Neural progenitor cell (in vitro differentiated cells): ENCODE measurements at regions not wholly inside any gene's neighbourhood (a gene's known extent, or its start where the extent isn't known, plus 50 kb on each side); places are given as distances from the start of the nearest gene placed in this dataset.

ENCODE experiments used
- DNase-seq: peaks from one replicate; pipeline ENCODE4 v3.0.0-alpha.2; 2016; ENCODE audit warnings: low spot score
- H2AFZ ChIP-seq: fragments of 200-600 bp; sonication (generic); replicated peaks from 2 replicates; pipeline ENCODE4 v1.6.1; 2016; ENCODE audit warnings: antibody characterized with exemption
- H3F3A ChIP-seq: fragments of 200-600 bp; sonication (generic); 2 replicates; pipeline ENCODE4 v1.6.1; 2016; ENCODE audit warnings: antibody characterized with exemption, low read depth
- H3K27ac ChIP-seq: fragments of 200-600 bp; sonication (generic); 2 replicates; pipeline ENCODE4 v1.5.1; 2016; ENCODE audit warnings: mild to moderate bottlenecking
- H3K27me3 ChIP-seq: fragments of 200-600 bp; sonication (generic); 2 replicates; pipeline ENCODE4 v1.6.1; 2016; ENCODE audit warnings: mild to moderate bottlenecking, moderate library complexity
- H3K36me3 ChIP-seq: fragments of 200-600 bp; sonication (generic); 2 replicates; pipeline ENCODE4 v1.5.1; 2016
- H3K4me1 ChIP-seq: fragments of 200-600 bp; sonication (generic); 2 replicates; pipeline ENCODE4 v1.6.1; 2016; ENCODE audit warnings: mixed run types
- H3K4me2 ChIP-seq: fragments of 200-600 bp; sonication (generic); 2 replicates; pipeline ENCODE4 v1.6.1; 2016
- H3K4me3 ChIP-seq: fragments of 200-600 bp; sonication (generic); 2 replicates; pipeline ENCODE4 v1.5.1; 2016
- H3K79me2 ChIP-seq: fragments of 200-600 bp; sonication (generic); 2 replicates; pipeline ENCODE4 v1.6.1; 2016; ENCODE audit warnings: low read depth
- H3K9ac ChIP-seq: fragments of 200-600 bp; sonication (generic); 2 replicates; pipeline ENCODE4 v1.6.1; 2016
- H3K9me3 ChIP-seq: fragments of 200-600 bp; sonication (generic); 2 replicates; pipeline ENCODE4 v1.5.1; 2016; ENCODE audit warnings: low read depth
- H4K20me1 ChIP-seq: fragments of 200-600 bp; sonication (generic); 2 replicates; pipeline ENCODE4 v1.6.1; 2016; ENCODE audit warnings: low read depth
- H3K27ac Mint-ChIP-seq: 3 replicates; pipeline ENCODE4 v1.8.0; 2021; ENCODE audit warnings: mixed read lengths
- H3K27me3 Mint-ChIP-seq: 2 replicates; pipeline ENCODE4 v1.8.0; 2022; ENCODE audit warnings: low read depth, mild to moderate bottlenecking, inconsistent platforms, moderate library complexity, mixed read lengths; ENCODE audit not compliant: insufficient read depth
- H3K36me3 Mint-ChIP-seq: 3 replicates; pipeline ENCODE4 v1.8.0; 2021; ENCODE audit warnings: mixed read lengths
- H3K4me1 Mint-ChIP-seq: 3 replicates; pipeline ENCODE4 v1.8.0; 2021; ENCODE audit warnings: mixed read lengths
- H3K4me3 Mint-ChIP-seq: 3 replicates; pipeline ENCODE4 v1.8.0; 2021; ENCODE audit warnings: mild to moderate bottlenecking, moderate library complexity, mixed read lengths
- H3K9me3 Mint-ChIP-seq: 3 replicates; pipeline ENCODE4 v1.8.0; 2020; ENCODE audit warnings: mixed read lengths
- EZH2 ChIP-seq: fragments of 200-600 bp; sonication (generic); IDR thresholded peaks from 2 replicates; pipeline ENCODE4 v1.6.1; 2017; ENCODE audit warnings: antibody characterized with exemption, mild to moderate bottlenecking, moderate library complexity
- EZH2phosphoT487 ChIP-seq: fragments of 200-600 bp; sonication (generic); IDR thresholded peaks from 2 replicates; pipeline ENCODE4 v1.6.1; 2017; ENCODE audit warnings: antibody characterized with exemption
- TF ChIP-seq, protein P1 (sequence below): fragments of 200-600 bp; sonication (generic); IDR thresholded peaks from 2 replicates; pipeline ENCODE4 v1.5.1; 2017; ENCODE audit warnings: antibody characterized with exemption, mild to moderate bottlenecking

DNA sequence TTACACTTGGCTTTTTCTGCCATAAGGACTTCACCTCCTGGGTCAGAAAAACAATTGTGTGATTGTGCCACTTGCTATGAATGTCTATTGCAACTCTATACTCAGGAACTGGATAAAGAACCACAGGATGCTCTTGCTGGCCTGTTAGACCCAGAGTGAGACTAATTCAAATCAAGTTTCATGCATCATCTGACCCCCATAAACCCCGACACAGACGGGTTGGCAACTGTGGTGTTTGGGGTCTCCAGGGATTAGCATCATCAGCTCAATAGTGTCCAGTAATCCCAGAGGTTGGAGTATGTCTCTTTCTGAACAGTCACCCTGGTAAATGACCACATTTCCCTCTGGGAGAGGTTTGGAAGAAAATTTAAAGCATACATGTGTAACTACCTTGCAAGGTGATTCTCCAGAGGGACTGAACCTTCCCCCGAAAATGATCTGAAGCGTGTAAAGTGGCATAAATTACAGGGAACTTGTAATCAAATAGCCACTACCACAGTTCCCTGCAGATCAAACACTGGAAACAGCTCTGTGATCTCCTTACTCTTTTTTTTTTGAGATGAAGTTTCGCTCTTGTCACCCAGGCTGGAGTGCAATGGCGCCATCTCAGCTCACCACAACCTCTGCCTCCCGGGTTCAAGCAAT lies 1097.6 kb downstream of the TBC1D22A start:
- no peak overlapping the region for H3K27ac Mint-ChIP-seq
- H3K4me3 Mint-ChIP-seq, result no peak overlapping the region
- no peaks in the 10 kb centered on the region for H3F3A ChIP-seq
- no peak overlapping the region for H3K4me2 ChIP-seq
- H3K9ac ChIP-seq, result no peak overlapping the region
- H3K27me3 ChIP-seq, result no peaks in the 10 kb centered on the region
- H3K9me3 Mint-ChIP-seq, result peaks cover 4% of the 10 kb centered on the region
- no peak overlapping the region for H3K4me3 ChIP-seq
- DNase-seq, result no peak
- peaks cover 14% of the 10 kb centered on the region for H3K27me3 Mint-ChIP-seq
- H3K79me2 ChIP-seq, result no peaks in the 10 kb centered on the region
- TF ChIP-seq, protein P1, sequence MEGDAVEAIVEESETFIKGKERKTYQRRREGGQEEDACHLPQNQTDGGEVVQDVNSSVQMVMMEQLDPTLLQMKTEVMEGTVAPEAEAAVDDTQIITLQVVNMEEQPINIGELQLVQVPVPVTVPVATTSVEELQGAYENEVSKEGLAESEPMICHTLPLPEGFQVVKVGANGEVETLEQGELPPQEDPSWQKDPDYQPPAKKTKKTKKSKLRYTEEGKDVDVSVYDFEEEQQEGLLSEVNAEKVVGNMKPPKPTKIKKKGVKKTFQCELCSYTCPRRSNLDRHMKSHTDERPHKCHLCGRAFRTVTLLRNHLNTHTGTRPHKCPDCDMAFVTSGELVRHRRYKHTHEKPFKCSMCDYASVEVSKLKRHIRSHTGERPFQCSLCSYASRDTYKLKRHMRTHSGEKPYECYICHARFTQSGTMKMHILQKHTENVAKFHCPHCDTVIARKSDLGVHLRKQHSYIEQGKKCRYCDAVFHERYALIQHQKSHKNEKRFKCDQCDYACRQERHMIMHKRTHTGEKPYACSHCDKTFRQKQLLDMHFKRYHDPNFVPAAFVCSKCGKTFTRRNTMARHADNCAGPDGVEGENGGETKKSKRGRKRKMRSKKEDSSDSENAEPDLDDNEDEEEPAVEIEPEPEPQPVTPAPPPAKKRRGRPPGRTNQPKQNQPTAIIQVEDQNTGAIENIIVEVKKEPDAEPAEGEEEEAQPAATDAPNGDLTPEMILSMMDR, result no peak
- no peak for TF ChIP-seq EZH2
- TF ChIP-seq EZH2phosphoT487, result no peak
- H2AFZ ChIP-seq, result no peak overlapping the region
- H3K4me1 ChIP-seq, result no peaks in the 10 kb centered on the region
- peaks cover 15% of the 10 kb centered on the region for H3K4me1 Mint-ChIP-seq
- no peak overlapping the region for H3K27ac ChIP-seq
- H3K36me3 ChIP-seq, result no peaks in the 10 kb centered on the region
- no peaks in the 10 kb centered on the region for H3K36me3 Mint-ChIP-seq
- H3K9me3 ChIP-seq, result no peaks in the 10 kb centered on the region
- H4K20me1 ChIP-seq, result no peaks in the 10 kb centered on the region

DNA sequence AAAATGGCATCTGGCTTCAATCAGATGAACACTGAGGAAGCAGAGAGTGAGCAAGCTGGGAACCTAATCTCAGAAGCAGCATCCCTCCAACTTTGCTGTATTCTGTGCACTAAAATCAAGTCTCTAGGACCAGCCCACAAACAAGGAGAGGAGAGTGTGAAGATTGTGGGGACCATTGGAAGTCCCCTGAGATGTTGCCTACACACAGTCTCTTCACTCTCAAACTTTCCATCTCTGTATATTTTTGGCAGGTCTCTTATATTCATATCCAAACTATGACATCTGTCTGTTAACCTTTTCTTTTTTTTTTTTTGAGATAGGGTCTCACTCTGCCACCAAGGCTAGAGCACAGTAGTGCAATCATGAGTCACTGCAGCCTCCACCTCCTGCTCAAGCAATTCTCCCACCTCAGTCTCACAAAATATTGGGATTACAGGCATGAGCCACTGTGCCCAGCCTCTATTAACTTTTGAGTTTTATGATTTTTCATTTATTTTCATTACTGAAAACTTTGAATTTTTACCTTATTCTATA lies 1096.4 kb downstream of the TBC1D22A start:
- Mint-ChIP-seq H3K4me3 (no peak overlapping the region), H3K4me1 (peaks cover 15% of the 10 kb centered on the region), H3K36me3 (no peaks in the 10 kb centered on the region), H3K9me3 (peaks cover 4% of the 10 kb centered on the region), H3K27ac (no peak overlapping the region), H3K27me3 (peaks cover 14% of the 10 kb centered on the region)
- Histone ChIP-seq H3K4me3 (no peak overlapping the region), H3K9me3 (no peaks in the 10 kb centered on the region), H3F3A (no peaks in the 10 kb centered on the region), H3K36me3 (no peaks in the 10 kb centered on the region), H3K4me2 (no peak overlapping the region), H4K20me1 (no peaks in the 10 kb centered on the region), H3K79me2 (no peaks in the 10 kb centered on the region), H3K4me1 (no peaks in the 10 kb centered on the region), H3K27me3 (no peaks in the 10 kb centered on the region), H3K9ac (no peak overlapping the region), H2AFZ (no peak overlapping the region), H3K27ac (no peak overlapping the region)
- no peak for DNase-seq
- TF ChIP-seq EZH2 (no peak), EZH2phosphoT487 (no peak)
- TF ChIP-seq, protein P1, result no peak

DNA sequence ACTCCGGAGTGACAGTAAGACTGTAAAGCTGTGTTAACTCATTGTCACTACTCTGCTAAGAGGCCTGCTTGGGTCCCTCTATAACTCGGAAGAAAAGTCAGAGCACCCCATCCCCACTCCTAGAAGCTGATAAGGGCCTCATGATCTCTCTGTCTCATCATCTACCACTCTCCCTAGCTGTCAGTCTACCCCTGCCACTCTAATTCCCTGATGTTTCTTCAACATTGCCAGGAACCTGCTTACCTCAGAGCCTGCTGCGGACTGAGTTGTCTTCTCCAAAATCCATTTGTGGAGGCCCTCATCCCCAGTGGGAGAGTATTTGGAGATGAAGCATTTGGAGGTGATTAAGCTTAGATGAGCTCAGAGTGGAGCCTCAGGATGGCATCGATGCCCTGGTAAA lies 1092.2 kb downstream of the TBC1D22A start:
- H3K27me3 Mint-ChIP-seq, result peaks cover 11% of the 10 kb centered on the region
- Histone ChIP-seq H4K20me1 (no peaks in the 10 kb centered on the region), H3K27me3 (no peaks in the 10 kb centered on the region), H3K36me3 (no peaks in the 10 kb centered on the region), H3K4me3 (no peak overlapping the region), H3K4me1 (peaks cover 9% of the 10 kb centered on the region), H3K4me2 (no peak overlapping the region), H2AFZ (no peak overlapping the region), H3K9ac (no peak overlapping the region), H3K27ac (no peak overlapping the region), H3K9me3 (no peaks in the 10 kb centered on the region), H3F3A (no peaks in the 10 kb centered on the region), H3K79me2 (no peaks in the 10 kb centered on the region)
- H3K36me3 Mint-ChIP-seq, result no peaks in the 10 kb centered on the region
- H3K27ac Mint-ChIP-seq, result no peak overlapping the region
- DNase-seq, result no peak
- no peaks in the 10 kb centered on the region for H3K9me3 Mint-ChIP-seq
- peaks cover 27% of the 10 kb centered on the region for H3K4me1 Mint-ChIP-seq
- no peak for TF ChIP-seq EZH2
- TF ChIP-seq, protein P1, result no peak
- TF ChIP-seq EZH2phosphoT487, result no peak
- H3K4me3 Mint-ChIP-seq, result no peak overlapping the region
